Stomach (tissue), 4 donors: ENCODE measurements at regions not wholly inside any gene's neighbourhood (a gene's known extent, or its start where the extent isn't known, plus 50 kb on each side); places are given as distances from the start of the nearest gene placed in this dataset.

Experiments
- POLR2A ChIP-seq, 4 donors: fragments of 450-650 bp; IDR thresholded peaks; one replicate each; pipeline ENCODE4 v1.6.1; 2016; ENCODE audit warnings: antibody characterized with exemption in 4 of 4, control low read depth in 2 of 4, mild to moderate bottlenecking in 1 of 4, moderate library complexity in 1 of 4
- POLR2AphosphoS5 ChIP-seq, 3 donors: sonication (generic); formaldehyde crosslinking; IDR thresholded peaks; one replicate each; pipeline ENCODE4 v1.6.1; 2016; ENCODE audit warnings: antibody characterized with exemption in 3 of 3
- TF ChIP-seq, protein P1 (sequence below), 7 experiments: fragments of 450-650 bp in 4 of 7; fragments of 200-600 bp in 3 of 7; sonication (generic) in 3 of 7; IDR thresholded peaks; one replicate each; pipeline ENCODE4 v1.5.1; 2016 to 2019; ENCODE audit warnings: antibody characterized with exemption in 7 of 7, control low read depth in 2 of 7, mild to moderate bottlenecking in 1 of 7

DNA sequence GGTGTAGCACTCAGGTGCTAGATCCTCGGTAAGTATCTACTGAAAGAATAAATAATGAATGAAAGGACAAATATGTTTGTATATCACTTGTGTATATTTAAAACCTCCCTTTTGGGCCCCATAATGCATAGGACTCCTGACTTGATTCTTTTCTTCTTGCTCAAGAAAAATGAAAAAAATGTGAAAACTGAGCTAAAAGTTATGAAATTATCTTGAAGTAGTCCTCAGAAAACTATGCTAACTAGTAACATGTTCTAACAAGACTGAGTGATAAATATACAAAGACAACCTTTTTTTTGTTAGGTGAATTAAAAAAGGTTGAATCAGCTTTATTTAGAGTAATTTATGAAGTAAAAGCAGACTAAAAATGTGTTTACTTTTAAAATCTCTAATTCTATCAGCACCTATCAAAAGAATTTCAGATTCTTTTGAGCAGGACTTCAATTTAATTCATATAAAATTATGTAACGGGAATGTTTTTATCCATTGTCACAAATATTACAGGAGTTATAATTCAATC, 247.8 kb upstream of the JAG1 start:
- TF ChIP-seq, protein P1, sequence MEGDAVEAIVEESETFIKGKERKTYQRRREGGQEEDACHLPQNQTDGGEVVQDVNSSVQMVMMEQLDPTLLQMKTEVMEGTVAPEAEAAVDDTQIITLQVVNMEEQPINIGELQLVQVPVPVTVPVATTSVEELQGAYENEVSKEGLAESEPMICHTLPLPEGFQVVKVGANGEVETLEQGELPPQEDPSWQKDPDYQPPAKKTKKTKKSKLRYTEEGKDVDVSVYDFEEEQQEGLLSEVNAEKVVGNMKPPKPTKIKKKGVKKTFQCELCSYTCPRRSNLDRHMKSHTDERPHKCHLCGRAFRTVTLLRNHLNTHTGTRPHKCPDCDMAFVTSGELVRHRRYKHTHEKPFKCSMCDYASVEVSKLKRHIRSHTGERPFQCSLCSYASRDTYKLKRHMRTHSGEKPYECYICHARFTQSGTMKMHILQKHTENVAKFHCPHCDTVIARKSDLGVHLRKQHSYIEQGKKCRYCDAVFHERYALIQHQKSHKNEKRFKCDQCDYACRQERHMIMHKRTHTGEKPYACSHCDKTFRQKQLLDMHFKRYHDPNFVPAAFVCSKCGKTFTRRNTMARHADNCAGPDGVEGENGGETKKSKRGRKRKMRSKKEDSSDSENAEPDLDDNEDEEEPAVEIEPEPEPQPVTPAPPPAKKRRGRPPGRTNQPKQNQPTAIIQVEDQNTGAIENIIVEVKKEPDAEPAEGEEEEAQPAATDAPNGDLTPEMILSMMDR (IDR thresholded peaks at IDR 0.05), result no peak
- TF ChIP-seq POLR2AphosphoS5 (IDR thresholded peaks at IDR 0.05), result no peak
- TF ChIP-seq POLR2A (IDR thresholded peaks at IDR 0.05), result no peak
